ENCODE measurements at regions not wholly inside any gene's neighbourhood (a gene's known extent, or its start where the extent isn't known, plus 50 kb on each side); places are given as distances from the start of the nearest gene placed in this dataset.

GRCh38 chr20:48538058-48538825 lies 289.6 kb downstream of the PREX1 start:
- no peaks in the 10 kb centered on the region for H3K36me3 ChIP-seq (ENCODE audit: control insufficient read depth, insufficient read depth, low read length)
- H3K4me3 ChIP-seq (ENCODE audit: low read depth, low read length): no peak overlapping the region
- H3K27me3 ChIP-seq (ENCODE audit: control insufficient read depth, insufficient read depth, low read length): no peaks in the 10 kb centered on the region
- TF ChIP-seq, protein P1, sequence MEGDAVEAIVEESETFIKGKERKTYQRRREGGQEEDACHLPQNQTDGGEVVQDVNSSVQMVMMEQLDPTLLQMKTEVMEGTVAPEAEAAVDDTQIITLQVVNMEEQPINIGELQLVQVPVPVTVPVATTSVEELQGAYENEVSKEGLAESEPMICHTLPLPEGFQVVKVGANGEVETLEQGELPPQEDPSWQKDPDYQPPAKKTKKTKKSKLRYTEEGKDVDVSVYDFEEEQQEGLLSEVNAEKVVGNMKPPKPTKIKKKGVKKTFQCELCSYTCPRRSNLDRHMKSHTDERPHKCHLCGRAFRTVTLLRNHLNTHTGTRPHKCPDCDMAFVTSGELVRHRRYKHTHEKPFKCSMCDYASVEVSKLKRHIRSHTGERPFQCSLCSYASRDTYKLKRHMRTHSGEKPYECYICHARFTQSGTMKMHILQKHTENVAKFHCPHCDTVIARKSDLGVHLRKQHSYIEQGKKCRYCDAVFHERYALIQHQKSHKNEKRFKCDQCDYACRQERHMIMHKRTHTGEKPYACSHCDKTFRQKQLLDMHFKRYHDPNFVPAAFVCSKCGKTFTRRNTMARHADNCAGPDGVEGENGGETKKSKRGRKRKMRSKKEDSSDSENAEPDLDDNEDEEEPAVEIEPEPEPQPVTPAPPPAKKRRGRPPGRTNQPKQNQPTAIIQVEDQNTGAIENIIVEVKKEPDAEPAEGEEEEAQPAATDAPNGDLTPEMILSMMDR (IDR thresholded peaks at IDR 0.05; ENCODE audit: insufficient read depth, low read length, poor library complexity, severe bottlenecking): no peak
- peak; percentile 71 for DNase-seq (ENCODE audit: low read depth)

GRCh38 chr20:48536206-48536605 lies 291.6 kb downstream of the PREX1 start:
- TF ChIP-seq, protein P1 (IDR thresholded peaks at IDR 0.05; ENCODE audit: insufficient read depth, low read length, poor library complexity, severe bottlenecking): no peak
- Histone ChIP-seq H3K4me3 (ENCODE audit: low read depth, low read length) (no peak overlapping the region), H3K27me3 (ENCODE audit: control insufficient read depth, insufficient read depth, low read length) (no peaks in the 10 kb centered on the region), H3K36me3 (ENCODE audit: control insufficient read depth, insufficient read depth, low read length) (no peaks in the 10 kb centered on the region)
- DNase-seq (ENCODE audit: low read depth): no peak

DNA sequence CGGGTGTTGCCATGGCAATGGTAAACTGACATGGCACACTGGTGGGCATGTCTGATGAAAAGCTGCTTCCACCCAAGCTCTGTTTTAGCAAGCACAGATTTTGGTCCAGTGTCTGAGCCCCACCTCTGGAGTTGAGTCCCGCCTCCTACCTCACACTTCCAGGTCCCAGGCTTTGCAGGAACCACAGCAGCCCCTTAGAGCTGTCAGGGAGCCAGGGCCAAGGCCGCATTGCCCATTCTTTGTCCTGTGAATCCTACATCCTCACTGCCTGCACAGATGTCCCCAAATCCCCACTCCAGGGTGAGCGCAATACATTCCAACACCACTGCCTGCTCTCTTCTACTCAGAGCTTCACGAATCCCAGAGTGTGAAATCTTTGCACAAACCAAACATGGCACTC lies 292.2 kb downstream of the PREX1 start:
- Histone ChIP-seq H3K4me3 (ENCODE audit: low read depth, low read length) (no peak overlapping the region), H3K27me3 (ENCODE audit: control insufficient read depth, insufficient read depth, low read length) (no peaks in the 10 kb centered on the region), H3K36me3 (ENCODE audit: control insufficient read depth, insufficient read depth, low read length) (no peaks in the 10 kb centered on the region)
- DNase-seq (ENCODE audit: low read depth): no peak
- TF ChIP-seq, protein P1 (IDR thresholded peaks at IDR 0.05; ENCODE audit: insufficient read depth, low read length, poor library complexity, severe bottlenecking): no peak

DNA sequence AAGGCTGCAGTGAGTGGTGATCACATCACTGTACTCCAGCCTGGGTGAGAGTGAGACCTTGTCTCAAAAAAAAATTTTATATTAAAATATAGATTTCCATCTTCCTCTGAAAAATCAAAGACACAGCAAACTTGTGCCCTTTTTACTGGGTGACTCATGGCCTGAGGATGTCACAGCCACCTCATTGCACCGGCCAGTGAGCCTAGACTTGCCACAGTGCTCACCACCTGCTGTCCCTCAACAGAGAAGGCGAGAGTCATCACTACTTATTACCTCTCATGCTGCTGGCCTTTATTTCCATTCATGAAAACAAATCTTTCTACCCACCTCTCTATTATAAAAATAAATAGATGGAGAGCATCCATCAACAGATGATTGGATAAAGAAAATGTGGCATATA lies 295.8 kb downstream of the PREX1 start:
- H3K27me3 ChIP-seq (ENCODE audit: control insufficient read depth, insufficient read depth, low read length): no peaks in the 10 kb centered on the region
- no peaks in the 10 kb centered on the region for H3K36me3 ChIP-seq (ENCODE audit: control insufficient read depth, insufficient read depth, low read length)
- TF ChIP-seq, protein P1 (IDR thresholded peaks at IDR 0.05; ENCODE audit: insufficient read depth, low read length, poor library complexity, severe bottlenecking): no peak
- DNase-seq (ENCODE audit: low read depth): no peak
- no peak overlapping the region for H3K4me3 ChIP-seq (ENCODE audit: low read depth, low read length)

DNA sequence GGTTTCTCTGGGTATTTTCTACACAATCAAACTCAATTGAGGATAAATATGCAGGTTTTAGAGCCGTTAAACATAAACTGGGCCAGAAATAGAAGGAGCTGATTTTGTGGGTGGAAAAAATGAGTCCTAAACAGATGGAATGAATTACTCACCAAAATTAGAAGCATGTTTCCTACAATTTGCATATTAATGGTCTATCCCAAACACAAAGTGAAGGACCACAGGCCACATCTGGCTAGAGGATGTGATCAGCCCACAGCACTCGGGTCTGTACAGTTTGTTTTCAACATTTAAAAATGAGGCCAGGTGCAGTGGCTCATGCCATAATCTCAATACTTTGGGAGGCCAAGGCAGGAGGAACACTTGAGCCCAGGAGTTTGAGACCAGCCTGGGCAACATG lies 296.3 kb downstream of the PREX1 start:
- no peaks in the 10 kb centered on the region for H3K36me3 ChIP-seq (ENCODE audit: control insufficient read depth, insufficient read depth, low read length)
- TF ChIP-seq, protein P1 (IDR thresholded peaks at IDR 0.05; ENCODE audit: insufficient read depth, low read length, poor library complexity, severe bottlenecking): no peak
- H3K4me3 ChIP-seq (ENCODE audit: low read depth, low read length): no peak overlapping the region
- DNase-seq (ENCODE audit: low read depth): no peak
- H3K27me3 ChIP-seq (ENCODE audit: control insufficient read depth, insufficient read depth, low read length): no peaks in the 10 kb centered on the region

- H3K36me3 ChIP-seq (ENCODE audit: control insufficient read depth, insufficient read depth, low read length): no peaks in the 10 kb centered on the region
- no peak overlapping the region for H3K4me3 ChIP-seq (ENCODE audit: low read depth, low read length)
- TF ChIP-seq, protein P1 (IDR thresholded peaks at IDR 0.05; ENCODE audit: insufficient read depth, low read length, poor library complexity, severe bottlenecking): no peak
- no peak for DNase-seq (ENCODE audit: low read depth)
- H3K27me3 ChIP-seq (ENCODE audit: control insufficient read depth, insufficient read depth, low read length): no peaks in the 10 kb centered on the region
These were observed 296.8 kb downstream of the PREX1 start for GRCh38 chr20:48530957-48531356.
